ENCODE measurements at regions not wholly inside any gene's neighbourhood (a gene's known extent, or its start where the extent isn't known, plus 50 kb on each side); places are given as distances from the start of the nearest gene placed in this dataset.

GRCh38 chr12:91889910-91890309 lies 255.7 kb downstream of the BTG1 start:
- TF ChIP-seq POLR2A (IDR thresholded peaks at IDR 0.05) (no peak), CTCF (IDR thresholded peaks at IDR 0.05) (no peak)
